Left renal cortex interstitium (tissue), 4 donors: ENCODE measurements at regions not wholly inside any gene's neighbourhood (a gene's known extent, or its start where the extent isn't known, plus 50 kb on each side); places are given as distances from the start of the nearest gene placed in this dataset.
"Not testable (repeated sequence)": the region's sequence is repeated elsewhere in the genome, so short reads cannot be mapped to it uniquely, and the experiment has no call there.

Experiments used
- DNase-seq, 4 donors: peaks; one replicate each; pipeline ENCODE4 v3.0.0-alpha.2; 2013; ENCODE audit warnings: low read depth in 4 of 4, low spot score in 2 of 4, missing footprints in 1 of 4

DNA sequence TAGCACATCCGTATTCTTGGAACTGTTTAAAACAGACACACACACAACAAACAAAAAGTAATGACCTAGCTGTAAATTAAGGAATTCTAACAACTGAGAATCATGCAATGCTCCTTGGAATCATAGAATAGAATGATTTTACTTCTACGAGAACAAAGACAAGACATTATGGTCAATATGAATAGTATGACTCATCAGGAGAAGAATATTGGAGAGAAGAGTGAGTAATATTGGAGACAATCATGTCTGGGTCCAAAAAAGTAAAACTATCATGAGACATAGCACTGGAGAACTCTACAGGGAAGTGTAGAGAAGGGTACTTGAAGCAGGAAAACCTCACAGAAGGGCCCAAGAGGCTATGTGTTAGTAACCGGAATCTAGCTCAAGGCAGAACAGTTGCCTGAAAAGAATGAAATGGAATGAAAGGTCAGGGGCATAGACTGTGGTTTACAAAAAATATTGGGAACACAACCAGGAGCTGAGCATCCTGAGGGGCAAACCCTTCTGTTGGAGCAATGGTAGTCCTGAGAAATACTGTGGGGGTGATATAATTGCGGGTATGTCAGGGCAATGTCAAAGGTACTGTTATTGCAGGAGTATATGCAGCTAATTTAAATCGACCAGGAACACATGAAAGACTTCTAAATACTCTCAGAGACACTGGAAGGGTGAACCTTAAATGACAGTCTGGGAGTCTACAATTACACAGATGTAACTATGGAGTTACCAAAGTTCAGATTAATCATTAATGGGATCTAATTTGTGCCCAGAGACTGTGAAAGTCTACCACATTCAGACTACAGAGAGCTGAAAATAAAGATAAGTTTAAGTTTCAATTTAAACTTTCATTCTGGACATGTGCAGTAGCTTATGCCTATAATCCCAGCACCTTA is 201.2 kb downstream of the BCHE start:
- DNase-seq, result no peak

DNA sequence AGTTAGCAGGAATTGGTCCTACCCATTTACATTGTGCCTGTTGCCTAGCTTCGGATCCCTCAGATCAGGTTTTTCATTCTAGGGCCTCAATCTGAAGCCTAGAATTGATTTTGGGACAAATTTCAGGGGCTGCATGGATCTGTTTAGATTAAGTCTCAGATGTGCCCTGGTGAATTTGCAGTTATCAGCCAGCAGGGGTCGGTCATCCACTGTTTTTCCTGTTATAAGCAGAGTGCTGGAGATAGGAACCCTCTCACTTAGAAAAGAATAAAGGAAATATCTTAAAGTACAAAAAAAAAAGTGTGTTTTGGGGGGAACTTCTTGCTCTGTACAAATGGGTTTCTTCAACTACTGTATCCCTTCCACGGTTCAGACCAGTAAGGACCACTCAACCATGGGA is 212.5 kb downstream of the BCHE start:
- no peak for DNase-seq

DNA sequence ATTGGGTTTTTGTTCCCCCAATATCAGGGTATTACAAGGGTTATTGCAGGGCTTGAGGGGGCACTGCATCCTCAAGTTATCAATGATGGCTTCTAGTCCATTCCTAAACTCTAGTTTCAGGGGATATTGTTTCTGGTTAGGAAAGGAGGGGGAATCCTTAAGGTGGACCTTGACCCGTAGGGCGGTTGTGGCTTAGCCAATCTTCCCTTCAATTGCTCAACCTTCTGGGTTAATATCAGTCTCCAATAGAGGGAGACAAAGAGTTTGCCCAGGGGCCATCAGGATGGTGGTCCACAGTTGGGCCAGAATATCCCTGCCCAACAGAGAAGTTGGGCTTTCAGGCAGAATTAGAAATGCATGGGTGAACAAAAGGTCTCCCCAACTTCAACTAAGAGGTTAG is 214.9 kb downstream of the BCHE start:
- DNase-seq, result no peak

DNA sequence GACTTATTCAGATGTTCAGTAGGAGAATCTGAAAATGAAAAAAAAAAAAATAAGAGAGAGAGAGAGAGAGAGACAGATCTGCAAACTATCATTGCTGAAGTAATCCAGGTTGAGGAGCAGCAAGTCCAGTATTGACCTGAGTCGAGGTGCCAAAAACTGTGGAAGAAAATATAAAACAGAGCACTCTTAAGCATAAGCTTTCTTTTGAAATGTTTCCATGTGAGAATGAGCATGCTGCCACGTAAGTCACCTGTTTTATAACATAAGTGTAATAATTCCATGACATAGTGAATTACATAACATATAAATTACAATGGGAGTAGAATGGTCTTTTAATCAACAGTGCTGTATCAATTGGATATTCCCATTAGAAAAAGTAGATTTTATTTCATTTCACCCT is 218.2 kb downstream of the BCHE start:
- DNase-seq, result no peak

DNA sequence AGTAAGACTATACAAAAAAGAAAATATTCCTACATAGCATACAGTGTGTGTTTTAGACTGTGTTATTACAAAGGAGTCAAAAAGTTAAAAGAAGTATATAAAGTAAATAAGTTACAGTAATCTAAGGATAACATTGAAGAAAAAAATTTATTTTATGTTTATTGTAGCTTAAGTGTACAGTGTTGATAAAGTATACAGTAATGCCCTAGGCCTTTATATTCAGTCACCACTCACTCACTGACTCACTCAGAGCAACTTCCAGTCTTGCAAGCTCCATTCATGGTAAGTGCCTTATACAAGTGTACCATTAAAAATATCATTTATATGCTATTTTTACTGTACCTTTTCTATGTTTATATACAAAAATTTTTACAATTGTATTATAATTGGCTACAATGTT is 220.1 kb downstream of the BCHE start:
- DNase-seq, result no peak

DNA sequence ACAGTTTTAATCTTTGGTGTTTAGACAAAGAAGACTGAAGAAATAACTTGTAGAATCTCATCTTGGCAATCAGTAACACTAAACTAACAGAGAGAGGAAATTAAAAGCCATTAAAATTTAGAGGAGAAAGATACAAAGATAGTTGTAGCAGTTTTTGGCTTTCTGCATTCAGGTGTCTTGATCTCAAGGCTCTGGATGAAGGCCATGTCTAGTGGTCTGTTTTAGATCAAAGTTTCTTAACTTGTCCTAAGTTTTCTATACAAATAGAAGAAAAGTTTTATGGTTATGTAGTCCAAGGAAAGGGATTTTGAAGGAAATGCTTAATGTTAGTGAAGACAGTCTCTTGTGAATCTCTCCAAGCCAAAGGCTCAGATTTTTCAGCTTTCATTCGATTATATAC is 222.9 kb downstream of the BCHE start:
- DNase-seq, result no peak

DNA sequence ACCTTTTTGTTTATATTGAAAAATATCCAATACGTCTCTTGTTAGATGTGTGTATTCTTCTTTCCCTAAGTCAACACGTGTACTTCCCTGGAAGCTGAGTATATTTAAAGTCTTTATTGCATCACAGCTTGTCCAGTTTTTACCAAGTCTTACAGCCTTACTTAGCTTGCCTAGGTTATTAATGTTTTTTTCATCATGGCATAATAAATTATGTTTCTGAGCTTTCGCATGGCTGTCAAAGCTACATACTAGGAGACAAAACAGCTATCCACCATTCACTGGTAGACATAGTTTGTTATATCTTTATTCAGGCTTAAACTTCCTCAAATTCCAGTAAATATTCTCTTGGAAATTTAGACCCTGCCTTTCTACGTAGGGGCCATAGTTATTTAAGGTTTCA is 224.2 kb downstream of the BCHE start:
- DNase-seq, result no peak

DNA sequence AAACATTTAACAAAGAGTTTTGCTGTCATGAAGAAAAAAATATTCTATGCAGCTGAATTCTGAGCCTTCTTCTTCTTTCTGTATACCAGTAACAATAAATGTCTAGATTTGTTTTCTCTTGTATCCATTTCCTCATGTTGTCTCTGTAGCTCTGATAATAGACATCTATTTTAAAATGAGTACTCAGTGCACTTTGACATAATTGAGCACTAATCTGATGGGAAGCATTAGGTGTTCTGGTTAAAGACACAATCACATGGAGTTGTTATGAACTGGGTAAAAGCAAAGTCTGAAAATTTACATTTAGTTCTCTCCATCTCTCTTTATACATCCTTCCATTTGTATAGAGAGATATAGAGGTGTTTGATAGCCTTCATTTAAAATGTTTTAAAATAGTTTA is 230.0 kb downstream of the BCHE start:
- no peak for DNase-seq

DNA sequence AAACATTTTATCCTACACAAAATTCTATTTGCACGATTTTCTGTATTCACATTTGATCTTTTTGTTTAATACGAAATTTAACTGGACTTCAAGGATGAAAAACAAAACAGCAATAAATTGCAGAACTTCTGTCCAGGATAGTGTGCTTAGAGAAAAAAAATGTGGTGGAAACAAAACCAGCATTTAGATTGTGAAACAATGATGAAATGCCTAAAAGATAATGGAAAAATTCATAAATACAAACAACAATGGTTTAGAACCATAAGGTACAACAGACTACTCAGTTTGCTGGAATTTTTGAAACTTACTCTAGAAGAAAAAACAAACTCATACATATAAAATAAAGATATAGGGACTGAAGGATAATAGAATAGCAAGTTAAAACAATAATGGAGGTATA is 234.0 kb downstream of the BCHE start:
- no peak for DNase-seq

DNA sequence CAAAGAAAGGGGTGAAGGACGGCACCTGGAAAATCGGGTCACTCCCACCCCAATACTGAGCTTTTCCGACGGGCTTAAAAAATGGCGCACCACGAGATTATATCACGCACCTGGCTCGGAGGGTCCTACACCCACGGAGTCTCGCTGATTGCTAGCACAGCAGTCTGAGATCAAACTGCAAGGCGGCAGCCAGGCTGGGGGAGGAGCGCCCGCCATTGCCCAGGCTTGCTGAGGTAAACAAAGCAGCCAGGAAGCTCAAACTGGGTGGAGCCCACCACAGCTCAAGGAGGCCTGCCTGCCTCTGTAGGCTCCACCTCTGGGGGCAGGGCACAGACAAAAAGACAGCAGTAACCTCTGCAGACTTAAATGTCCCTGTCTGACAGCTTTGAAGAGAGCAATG is 264.7 kb downstream of the BCHE start:
- DNase-seq, result not testable (repeated sequence)

DNA sequence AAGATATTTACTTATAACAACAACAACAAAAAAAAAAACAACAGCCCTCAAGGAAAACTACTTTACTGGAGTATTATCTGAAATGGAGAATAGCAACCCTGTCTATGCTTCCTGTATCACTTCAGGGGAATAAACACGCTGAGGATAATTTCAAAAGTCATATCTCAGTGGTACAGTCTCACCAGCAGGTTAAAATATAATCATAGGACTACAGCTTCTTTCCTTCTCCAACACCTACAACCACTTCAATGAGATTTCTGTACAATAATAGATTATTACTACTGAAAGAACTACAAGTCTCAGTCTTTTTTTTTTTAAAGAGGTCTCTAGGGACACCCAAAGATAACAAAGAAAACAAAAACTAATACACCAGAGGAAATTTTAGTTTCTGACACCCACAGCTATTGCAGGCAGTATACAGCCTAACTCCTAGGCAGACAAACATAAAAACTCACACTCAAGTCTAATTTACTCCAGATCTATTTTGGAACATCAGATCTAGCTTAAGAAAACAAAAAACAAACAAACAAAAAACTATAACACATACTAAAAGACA is 268.2 kb downstream of the BCHE start:
- no peak for DNase-seq

DNA sequence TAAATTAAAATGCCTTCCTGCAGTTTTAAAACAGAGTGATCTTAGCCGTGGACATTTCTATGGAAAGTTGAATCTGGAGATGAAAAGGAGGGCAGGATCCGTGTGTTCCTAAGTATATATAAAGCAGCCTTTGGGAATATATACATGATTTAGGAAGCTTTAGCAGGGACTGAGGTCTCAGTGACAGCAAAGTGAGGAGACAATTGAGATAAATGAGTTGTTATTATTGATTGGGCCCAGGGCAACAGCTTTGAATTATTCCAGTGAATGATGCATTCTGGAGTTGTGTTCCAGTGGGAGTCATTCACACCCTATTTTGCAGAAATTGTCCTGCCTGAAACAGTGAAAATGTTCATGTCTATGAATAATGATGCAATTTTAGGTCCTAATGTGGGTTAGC is 281.4 kb downstream of the BCHE start:
- DNase-seq, result no peak

DNA sequence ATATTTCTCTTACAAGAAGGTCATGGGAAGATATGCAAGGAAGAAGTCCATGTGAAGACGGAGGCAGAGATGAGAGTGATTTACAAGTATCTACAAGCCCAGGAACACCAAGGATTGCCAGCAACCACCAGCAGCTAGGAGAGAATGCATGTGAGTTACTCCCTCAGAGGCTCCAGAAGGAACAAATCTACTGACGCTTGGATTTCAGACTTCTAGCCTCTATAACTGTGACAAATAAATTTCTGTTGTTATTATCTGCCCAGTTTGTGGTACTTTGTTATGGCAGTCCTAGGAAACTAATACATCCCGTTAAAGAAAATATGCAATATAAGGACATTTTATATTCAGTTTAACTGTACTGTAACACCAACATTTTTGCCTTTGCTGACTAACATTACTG is 283.9 kb downstream of the BCHE start:
- DNase-seq, result no peak

DNA sequence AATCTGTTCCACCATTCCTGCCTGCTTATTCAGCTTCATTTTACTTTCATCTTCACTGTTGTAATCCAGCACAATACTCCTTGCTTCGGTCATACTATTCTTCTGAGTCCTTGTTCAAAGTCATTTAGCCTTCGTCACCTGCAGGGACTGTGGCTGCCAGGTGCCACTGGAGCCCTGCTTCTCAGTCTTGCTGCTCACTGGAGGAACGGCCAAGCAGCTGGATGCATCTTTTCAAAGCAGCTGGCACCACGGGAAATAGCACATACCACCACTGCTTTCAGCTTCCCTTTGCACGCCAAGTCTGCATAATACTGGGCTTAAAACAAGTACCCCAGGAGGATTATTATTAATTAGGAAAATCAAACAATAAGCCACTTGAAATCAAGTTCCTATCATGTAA is 287.6 kb downstream of the BCHE start:
- DNase-seq, result no peak

DNA sequence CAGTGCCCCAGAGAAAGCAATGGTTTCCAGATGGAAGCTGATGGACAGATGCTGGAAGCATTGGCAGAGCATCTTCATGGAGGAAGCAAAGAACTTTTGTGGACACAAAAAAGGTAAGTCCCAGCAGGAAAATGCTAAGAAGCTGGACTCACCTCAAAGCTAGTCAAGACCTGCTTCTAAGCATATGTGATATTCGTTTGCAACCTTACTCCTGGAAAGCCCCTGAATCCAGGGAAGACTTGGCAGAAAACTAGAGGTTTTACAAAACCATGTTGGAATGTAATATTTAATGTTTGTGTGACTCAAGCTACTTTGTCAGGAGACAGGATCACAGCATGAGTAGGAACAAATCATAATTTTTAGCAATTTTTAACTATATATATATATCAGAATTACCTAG is 288.2 kb downstream of the BCHE start:
- no peak for DNase-seq

DNA sequence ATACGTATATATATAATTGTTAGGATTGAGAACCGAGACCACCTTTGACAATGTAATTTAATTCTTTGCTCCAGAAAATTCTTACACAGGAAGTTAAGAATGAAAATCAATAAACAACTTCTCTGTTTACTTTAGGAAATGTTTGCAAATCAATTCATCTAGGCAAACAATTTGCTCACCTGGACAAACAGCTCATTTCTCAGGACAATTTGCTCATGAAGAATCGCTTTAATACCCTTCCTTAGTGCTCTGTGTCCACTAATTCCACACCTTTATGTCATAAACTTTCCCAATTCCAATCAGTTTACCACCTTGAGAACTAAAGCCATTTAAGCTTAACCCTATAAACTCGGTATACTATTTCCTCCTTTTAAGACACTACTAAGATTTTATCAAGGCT is 292.2 kb downstream of the BCHE start:
- DNase-seq, result no peak

DNA sequence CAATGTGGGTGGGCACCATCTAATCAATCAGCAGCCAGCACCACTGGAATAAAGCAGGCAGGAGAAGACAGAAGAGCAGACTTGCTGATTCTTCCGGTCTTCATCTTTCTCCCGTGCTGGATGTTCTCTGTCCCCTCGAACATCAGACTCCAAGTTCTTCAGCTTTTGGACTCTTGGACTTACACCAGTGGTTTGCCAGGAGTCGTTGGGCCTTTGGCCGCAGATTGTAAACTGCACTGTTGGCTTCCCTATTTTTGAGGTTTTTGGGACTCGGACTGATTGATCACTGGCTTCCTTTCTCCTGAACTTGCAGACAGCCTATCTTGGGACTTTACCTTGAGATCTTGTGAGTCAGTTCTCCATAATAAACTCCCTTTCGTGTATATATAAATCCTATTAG is 292.8 kb downstream of the BCHE start:
- DNase-seq, result no peak

DNA sequence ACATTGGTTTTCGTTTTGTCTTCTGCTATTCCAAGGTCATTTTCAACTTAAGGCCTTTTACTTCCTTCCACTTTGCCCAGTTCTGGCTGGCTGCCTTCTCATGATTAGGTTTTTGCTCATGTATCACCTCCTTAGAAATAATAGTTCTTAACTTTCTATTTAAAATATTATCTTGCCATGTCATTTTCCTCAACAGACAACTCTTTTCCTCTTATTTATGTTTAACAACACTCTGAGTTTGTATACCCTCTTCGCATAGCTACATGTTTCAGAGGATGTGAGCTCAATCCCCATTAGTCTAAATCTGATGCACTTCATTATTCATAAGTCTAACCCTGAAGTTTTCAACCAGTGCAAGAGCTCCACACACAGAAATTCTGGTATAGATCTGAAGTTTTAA is 299.1 kb downstream of the BCHE start:
- no peak for DNase-seq

DNA sequence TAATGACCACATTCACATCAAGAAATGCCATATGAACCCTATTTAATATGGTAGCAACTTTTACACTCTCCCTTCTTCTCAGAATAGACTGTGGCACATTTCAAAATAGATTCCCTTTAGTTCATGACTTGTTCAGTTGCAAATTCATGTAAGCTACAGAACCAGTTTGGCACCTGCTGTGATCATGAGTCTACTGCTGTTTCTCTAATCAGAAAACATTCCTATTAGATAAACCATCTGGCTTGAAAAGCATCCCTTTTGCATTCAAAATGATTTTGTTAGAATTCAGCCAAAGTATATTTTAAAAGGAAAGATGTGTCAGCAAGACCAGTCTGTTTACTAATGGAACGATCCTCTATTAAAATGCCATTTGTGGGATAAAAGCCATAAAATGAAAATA is 304.4 kb downstream of the BCHE start:
- no peak for DNase-seq

DNA sequence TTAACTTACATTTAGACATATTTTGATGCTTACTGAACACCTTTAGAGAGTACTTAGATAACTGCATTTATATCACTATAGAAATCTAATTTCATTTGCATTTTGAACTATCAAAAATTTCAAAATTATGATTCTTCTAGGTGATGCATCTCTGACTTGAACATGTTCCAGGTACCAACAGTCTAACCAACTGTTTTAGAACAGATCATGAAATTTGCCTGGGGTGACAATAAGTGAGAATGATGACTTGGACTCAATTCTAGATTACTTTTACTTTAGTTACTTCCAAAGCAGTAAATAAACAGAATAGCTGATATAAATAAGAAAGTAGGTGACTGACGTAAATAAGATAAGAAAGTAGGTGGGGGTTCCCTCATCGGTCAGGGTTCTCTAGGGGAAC is 307.8 kb downstream of the BCHE start:
- DNase-seq, result no peak

DNA sequence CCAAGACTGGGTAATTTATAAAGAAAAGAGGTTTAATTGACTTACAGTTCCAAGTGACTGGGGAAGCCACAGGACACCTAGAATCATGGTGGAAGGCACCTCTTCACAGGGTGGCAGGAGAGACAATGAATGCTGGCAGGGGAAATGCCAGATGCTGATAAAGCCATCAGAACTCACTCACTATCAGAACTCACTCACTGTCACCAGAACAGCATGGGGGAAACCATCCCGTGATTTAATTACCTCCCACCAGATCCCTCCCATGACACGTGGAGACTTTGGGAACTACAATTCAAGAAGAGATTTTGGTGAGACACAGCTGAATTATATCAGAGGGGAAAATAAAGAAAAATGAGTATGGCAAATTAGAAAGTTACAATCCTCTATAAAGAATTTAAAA is 310.9 kb downstream of the BCHE start:
- DNase-seq, result no peak

DNA sequence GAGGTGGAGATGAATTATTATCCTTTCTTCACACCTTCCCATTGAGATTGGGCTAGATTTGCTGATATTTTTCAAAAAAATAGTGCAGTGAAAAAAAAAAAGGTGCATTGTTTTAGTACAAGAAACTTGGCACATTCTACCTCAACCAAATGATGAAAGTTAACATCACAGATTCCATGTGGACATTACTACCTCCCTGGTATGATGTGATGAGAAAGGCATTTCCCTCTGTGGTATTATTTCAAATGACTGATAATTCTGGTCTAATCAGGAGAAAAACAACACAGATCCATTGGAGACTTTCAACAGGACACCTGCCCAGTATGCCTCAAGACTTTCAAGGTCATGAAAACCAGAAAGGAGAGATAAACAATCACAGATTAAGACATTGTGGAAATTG is 313.4 kb downstream of the BCHE start:
- DNase-seq, result no peak

DNA sequence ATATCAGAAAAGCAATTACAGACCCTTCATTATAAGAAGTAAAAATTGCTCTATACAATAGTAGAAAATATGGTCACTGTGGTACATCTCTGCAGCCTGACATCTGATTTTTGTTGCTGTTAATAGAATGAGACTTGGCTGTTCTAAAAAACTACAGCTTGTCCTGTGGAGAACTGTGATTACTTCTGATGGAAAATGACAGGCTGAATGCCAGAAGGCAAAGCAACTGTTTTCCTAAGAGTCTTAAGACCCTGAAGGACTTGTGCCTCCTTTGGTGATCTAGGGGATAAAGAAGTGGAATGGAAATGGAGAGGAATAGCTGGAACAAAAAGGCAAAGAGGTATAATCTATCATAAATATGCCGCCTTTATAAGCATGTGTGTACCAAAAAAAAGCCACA is 314.8 kb downstream of the BCHE start:
- DNase-seq, result no peak
